ENCODE measurements at regions not wholly inside any gene's neighbourhood (a gene's known extent, or its start where the extent isn't known, plus 50 kb on each side); places are given as distances from the start of the nearest gene placed in this dataset.

DNA sequence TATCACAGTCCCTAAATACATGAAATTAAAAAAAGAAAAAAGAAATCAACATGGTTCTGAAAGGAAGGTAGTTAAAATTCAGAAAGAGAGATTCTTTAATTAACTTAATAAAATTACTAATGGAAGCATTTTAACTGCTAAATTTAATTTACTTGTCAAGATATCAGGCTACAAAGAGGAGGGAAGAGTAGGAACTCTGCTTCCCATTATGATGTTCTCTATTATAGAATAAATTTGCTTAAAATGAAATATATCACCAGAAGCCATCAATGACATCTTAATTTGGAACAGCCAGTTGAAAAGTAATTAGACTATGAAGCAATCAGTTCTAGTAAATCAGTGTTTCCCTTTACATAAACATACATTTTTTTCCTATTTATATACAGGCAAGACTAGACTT, 611.8 kb upstream of the FANCL start:
- ChIA-PET POLR2A (no interaction called here), CTCF (interaction anchor here (1.1 to 1.2 kb wide), 2 partner anchors 12 to 285 kb away, joined by 3 to 4 read pairs; no protein-coding TSS in a partner anchor)
- TF ChIP-seq, protein P1, sequence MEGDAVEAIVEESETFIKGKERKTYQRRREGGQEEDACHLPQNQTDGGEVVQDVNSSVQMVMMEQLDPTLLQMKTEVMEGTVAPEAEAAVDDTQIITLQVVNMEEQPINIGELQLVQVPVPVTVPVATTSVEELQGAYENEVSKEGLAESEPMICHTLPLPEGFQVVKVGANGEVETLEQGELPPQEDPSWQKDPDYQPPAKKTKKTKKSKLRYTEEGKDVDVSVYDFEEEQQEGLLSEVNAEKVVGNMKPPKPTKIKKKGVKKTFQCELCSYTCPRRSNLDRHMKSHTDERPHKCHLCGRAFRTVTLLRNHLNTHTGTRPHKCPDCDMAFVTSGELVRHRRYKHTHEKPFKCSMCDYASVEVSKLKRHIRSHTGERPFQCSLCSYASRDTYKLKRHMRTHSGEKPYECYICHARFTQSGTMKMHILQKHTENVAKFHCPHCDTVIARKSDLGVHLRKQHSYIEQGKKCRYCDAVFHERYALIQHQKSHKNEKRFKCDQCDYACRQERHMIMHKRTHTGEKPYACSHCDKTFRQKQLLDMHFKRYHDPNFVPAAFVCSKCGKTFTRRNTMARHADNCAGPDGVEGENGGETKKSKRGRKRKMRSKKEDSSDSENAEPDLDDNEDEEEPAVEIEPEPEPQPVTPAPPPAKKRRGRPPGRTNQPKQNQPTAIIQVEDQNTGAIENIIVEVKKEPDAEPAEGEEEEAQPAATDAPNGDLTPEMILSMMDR (IDR thresholded peaks at IDR 0.05; ENCODE audit: insufficient read depth, low read depth, low read length) = no peak
- no peaks in the 10 kb centered on the region for H3K36me3 ChIP-seq (ENCODE audit: control insufficient read depth, insufficient read depth, low read length)
- H3K4me3 ChIP-seq (ENCODE audit: low read depth, low read length) = no peak overlapping the region
- H3K27me3 ChIP-seq (ENCODE audit: control insufficient read depth, insufficient read depth, low read length) = no peaks in the 10 kb centered on the region
- no peak for DNase-seq (ENCODE audit: low read depth)

DNA sequence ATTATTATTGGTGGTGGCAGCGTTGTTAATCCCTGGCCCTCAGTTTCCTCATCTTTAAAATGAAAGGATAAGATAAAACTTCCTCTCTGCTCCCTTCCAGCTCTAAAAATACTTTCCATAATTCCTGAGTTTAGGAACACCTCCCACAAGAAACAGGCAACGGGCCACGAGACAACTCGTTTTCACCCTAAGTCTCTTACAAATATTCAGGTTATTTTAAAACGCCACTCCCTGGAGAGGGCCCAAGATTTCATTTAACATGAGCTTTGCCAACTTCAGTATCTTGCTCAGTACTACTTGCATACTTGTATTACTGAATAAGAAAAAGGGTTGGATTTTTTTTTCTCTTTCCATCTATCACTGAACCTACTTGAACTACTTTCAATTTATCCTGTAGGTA, 611.1 kb upstream of the FANCL start:
- Histone ChIP-seq H3K36me3 (ENCODE audit: control insufficient read depth, insufficient read depth, low read length) (no peaks in the 10 kb centered on the region), H3K4me3 (ENCODE audit: low read depth, low read length) (no peak overlapping the region), H3K27me3 (ENCODE audit: control insufficient read depth, insufficient read depth, low read length) (no peaks in the 10 kb centered on the region)
- TF ChIP-seq, protein P1 (IDR thresholded peaks at IDR 0.05; ENCODE audit: insufficient read depth, low read depth, low read length) = no peak
- CTCF ChIA-PET = interaction anchor here (0.7 to 1.5 kb wide), 4 partner anchors 10 to 1698 kb away, joined by 3 to 5 read pairs (median 4); no protein-coding TSS in a partner anchor
- no peak for DNase-seq (ENCODE audit: low read depth)
- POLR2A ChIA-PET = no interaction called here

DNA sequence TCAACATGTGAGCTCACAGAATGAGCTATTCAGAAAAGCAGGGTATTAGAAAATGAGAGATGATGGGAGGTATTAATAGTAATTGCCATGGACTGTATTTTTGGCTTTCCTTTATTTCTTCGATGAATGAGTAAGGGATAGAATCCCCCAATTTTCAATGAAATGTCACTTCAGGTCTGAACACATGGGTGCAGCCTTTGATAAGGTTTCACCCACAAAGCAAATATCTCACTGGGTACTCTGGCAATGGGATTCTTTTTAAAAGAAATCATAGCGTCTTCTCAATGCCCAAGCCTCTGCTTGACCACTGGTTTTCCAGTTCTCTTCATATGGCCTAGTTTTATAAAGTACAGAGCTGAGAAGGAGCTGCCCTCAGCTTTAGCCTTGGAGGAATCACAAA, 610.5 kb upstream of the FANCL start:
- CTCF ChIA-PET = interaction anchor here (1.2 to 1.5 kb wide), 3 partner anchors 9 to 1699 kb away, joined by 3 to 4 read pairs (median 3); no protein-coding TSS in a partner anchor

DNA sequence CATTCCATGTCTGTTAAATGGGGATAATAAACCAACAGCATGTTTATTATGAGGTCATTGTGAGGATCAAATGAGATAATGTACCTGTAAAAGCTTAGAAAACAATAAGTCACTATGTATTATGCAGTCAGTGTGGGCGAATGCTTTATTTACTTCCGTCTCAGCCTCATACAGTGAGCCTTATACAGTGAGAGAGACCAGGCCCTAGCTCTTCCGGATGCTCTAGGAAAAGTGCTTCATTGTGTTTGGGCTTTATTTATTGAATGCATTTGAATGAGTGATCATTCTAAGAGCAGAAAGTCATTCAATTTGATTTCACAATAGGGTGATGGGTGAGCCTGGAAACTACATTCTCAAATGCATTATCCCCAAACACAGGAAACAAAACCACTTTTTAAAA, 603.9 kb upstream of the FANCL start:
- H3K27me3 ChIP-seq (ENCODE audit: control insufficient read depth, insufficient read depth, low read length) = no peaks in the 10 kb centered on the region
- TF ChIP-seq, protein P1 (IDR thresholded peaks at IDR 0.05; ENCODE audit: insufficient read depth, low read depth, low read length) = no peak
- ChIA-PET POLR2A (no interaction called here), CTCF (interaction anchor here (0.5 kb wide), 1 partner anchor 310 kb away, joined by 3 read pairs; no protein-coding TSS in a partner anchor)
- H3K4me3 ChIP-seq (ENCODE audit: low read depth, low read length) = no peak overlapping the region
- H3K36me3 ChIP-seq (ENCODE audit: control insufficient read depth, insufficient read depth, low read length) = no peaks in the 10 kb centered on the region
- DNase-seq (ENCODE audit: low read depth) = no peak

More for the DNA sequence above, 610.5 kb upstream of the FANCL start:
- Histone ChIP-seq H3K4me3 (ENCODE audit: low read depth, low read length) (no peak overlapping the region), H3K36me3 (ENCODE audit: control insufficient read depth, insufficient read depth, low read length) (no peaks in the 10 kb centered on the region), H3K27me3 (ENCODE audit: control insufficient read depth, insufficient read depth, low read length) (no peaks in the 10 kb centered on the region)
- POLR2A ChIA-PET = no interaction called here
- TF ChIP-seq, protein P1 (IDR thresholded peaks at IDR 0.05; ENCODE audit: insufficient read depth, low read depth, low read length) = no peak
- DNase-seq (ENCODE audit: low read depth) = no peak

DNA sequence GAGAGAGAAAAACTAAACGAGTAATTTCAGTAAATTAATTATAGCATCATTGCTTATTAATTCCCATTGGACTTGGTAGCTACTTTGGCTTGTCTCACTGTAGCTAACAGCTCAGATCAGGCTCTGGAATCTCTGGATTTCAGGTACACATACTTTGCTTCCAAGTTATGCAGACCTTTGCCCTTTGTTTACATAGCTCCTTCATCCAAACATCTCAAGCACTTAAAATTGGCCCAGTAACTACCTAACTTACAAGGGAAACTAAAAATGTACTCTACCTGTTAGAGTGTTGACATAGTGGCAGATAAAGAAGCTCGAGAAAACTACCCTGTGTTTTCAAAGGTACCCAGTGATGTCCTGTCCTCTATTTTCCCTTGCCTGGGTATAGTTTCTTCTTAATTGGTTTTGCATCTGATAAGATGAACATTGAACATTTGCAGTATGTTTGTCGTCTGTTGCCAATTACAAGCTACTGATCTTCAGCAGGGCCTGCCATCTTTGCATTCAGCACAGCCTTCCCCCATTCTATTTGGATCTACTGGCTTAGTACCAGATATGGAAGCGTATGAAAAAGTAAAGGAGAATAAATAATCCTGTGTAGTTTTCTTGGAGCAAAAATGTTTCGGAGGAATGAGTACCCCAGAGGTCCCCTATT, 601.5 kb upstream of the FANCL start:
- no peaks in the 10 kb centered on the region for H3K36me3 ChIP-seq (ENCODE audit: control insufficient read depth, insufficient read depth, low read length)
- no peaks in the 10 kb centered on the region for H3K27me3 ChIP-seq (ENCODE audit: control insufficient read depth, insufficient read depth, low read length)
- POLR2A ChIA-PET = no interaction called here
- no peak overlapping the region for H3K4me3 ChIP-seq (ENCODE audit: low read depth, low read length)
- TF ChIP-seq, protein P1 (IDR thresholded peaks at IDR 0.05; ENCODE audit: insufficient read depth, low read depth, low read length) = no peak
- no peak for DNase-seq (ENCODE audit: low read depth)
- CTCF ChIA-PET = interaction anchor here (1.0 kb wide), 1 partner anchor 9 kb away, joined by 4 read pairs; no protein-coding TSS in a partner anchor
